ENCODE measurements at regions not wholly inside any gene's neighbourhood (a gene's known extent, or its start where the extent isn't known, plus 50 kb on each side); places are given as distances from the start of the nearest gene placed in this dataset.
"Not testable (repeated sequence)": the region's sequence is repeated elsewhere in the genome, so short reads cannot be mapped to it uniquely, and the experiment has no call there.

DNA sequence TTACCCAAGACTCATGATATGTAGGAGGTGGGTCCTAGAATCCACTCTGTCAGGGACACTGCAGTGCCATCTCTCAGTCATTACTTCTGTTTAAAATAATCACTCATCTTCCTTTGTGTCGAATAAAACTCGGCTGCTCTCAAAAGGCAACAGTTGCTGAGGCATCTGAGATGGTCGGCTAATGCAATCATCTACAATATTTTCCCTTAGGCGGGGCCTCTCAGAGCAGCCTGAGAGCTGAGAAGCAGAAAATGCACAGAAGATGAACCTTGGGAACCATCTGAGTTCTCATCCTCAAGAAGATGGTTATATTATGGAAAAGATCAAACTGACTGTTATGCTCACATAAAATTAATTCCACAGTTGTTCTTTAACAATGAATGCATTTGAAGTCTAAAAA lies 1518.2 kb upstream of the TENM4 start:
- H3K27ac ChIP-seq (ENCODE audit: low read depth, low read length): no peak overlapping the region
- WGBS, 3 donors: 69 to 79% (median 77%) methylated on average over 4 of the region's 4 CpGs

DNA sequence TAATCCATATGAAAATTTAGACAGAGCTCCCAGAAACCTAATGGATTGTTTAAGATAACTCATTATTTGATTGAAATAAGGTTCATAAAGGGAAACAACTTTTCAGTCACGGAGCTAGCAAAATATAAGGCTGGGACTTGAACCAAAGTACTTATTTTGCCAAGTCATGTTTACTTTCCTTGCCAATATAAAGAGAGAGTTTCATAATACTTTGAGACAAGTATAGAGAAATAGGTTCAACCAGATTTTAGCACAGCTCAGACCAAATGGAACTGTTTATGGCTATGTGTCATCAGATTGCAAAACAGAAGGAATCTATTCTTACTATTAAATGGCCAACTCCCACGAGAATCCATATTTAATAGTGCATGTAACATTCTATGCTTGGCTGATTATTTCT lies 1517.5 kb upstream of the TENM4 start:
- H3K27ac ChIP-seq (ENCODE audit: low read depth, low read length): no peak overlapping the region
- WGBS, 3 donors: 40 to 48% (median 48%) methylated on average over 2 of the region's 2 CpGs

DNA sequence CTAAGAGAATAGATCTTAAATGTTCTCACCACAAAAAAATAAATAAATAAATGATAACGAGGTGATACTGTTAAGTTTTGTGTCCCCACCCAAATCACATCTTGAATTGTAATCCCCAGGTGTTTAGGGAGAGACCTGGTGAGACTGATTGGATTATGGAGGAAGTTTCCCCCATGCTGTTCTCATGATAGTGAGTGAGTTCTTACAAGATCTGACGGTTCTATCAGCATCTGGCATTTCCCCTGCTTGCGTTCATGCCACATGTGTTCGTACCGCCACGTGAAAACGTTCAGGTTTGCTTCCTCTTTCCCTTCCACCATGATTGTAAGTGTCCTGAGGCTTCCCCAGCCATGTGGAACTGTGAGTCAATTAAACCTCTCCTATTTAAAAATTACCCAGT lies 1514.8 kb upstream of the TENM4 start:
- no peak overlapping the region for H3K27ac ChIP-seq (ENCODE audit: low read depth, low read length)
- 80 to 86% (median 80%) methylated on average over 7 of the region's 7 CpGs for WGBS, 3 donors

DNA sequence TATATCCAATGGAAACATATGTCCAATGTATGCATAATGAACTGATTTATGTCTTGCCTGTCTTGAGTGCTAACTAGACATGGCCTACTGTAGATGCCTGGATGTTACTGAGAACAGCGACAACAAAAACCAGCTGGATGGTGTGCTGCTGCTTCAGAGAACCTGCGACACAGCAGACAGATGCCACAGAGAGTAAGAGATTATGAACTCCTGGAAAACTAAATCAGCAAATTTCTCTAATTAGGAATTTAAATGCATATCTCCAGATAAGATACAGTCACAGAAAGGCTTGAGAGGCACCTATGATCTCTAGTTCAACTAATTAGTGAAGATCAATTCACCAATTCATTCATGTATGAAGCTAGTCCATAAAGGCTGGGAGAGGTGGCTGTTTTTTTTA lies 1508.0 kb upstream of the TENM4 start:
- 93 to 98% (median 96%) methylated on average over 2 of the region's 2 CpGs for WGBS, 3 donors

DNA sequence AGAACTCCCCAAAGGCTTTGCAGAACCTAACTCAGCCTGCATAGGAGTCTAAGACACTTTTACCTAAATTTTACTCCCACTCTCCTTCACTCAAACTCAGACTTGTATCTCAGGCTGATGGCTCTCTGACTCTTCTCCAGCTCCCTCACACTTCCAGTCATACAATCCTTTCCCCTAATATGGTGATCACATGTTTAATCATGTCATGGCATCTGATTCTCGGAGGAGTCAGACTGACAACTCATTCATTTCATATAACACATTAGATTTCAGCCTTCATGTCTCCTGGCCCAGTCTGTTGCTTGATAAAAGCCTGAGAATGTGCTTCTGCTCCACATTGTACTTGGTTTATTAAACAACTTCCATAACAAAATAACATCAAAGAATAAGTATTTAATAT lies 1503.9 kb upstream of the TENM4 start:
- 69 to 81% (median 76%) methylated on average over 1 of the region's 1 CpG for WGBS, 3 donors

More for the DNA sequence above, 1508.0 kb upstream of the TENM4 start:
- no peak overlapping the region for H3K27ac ChIP-seq (ENCODE audit: low read depth, low read length)

DNA sequence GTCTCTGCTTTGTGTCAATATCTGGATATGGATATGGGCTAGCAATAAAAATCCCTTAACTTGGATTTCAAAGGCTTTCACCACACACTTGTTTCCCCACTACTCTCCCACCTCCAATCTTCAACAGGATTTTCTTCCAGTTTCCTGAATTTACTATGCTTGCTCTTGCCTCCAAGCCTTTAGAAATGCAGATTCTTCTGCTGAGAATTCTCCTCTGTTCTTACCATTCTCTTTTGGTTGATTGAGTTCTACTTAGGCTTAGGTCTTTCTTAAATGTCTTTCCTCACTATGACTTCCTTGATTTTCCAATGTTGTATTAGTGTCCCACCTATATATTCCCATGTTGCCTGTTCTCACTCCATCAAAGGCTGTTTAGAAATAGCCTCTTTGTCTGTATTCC lies 1502.4 kb upstream of the TENM4 start:
- no peak overlapping the region for H3K27ac ChIP-seq (ENCODE audit: low read depth, low read length)

More for the DNA sequence above, 1503.9 kb upstream of the TENM4 start:
- H3K27ac ChIP-seq (ENCODE audit: low read depth, low read length): no peak overlapping the region

DNA sequence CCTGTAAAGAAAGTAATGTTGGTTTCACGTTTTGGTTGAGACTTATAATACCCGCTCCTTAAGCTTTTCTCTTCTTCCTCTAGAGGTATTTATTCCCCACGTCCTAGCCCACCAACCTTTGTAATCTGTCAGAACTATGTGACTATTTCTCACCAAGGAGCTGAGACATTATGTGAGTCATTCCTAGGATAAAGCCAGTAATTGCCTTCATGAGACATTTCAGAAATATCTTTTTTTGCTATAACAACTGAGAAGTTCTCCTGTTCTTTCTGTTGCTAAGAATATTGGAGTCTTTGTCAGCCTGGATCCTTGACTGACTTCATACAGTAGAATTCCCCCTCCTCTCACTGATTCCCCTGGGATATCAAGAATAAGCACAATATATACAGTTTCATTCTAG lies 1497.0 kb upstream of the TENM4 start:
- no peak overlapping the region for H3K27ac ChIP-seq (ENCODE audit: low read depth, low read length)
- WGBS, 3 donors: 60 to 81% (median 75%) methylated on average over 3 of the region's 3 CpGs

DNA sequence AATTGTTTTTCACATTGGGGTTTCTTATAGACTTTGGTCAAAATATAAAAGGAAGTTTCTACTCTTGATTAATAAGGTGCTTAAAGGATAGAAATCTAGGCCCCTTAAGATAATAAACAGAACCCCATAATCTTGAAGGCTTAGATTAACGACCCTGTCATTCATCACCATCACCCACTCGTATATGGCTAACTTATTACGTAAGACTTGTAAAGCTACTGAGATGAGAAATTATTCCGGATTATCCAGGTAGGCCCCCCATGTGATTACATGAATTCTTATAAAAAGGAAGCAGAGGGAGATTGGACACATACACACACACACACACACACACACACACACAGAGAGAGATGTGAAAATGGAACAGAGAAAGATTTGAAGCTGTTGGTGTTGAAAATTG lies 1489.2 kb upstream of the TENM4 start:
- no peak overlapping the region for H3K27ac ChIP-seq (ENCODE audit: low read depth, low read length)
- 69 to 92% (median 83%) methylated on average over 4 of the region's 4 CpGs for WGBS, 3 donors

DNA sequence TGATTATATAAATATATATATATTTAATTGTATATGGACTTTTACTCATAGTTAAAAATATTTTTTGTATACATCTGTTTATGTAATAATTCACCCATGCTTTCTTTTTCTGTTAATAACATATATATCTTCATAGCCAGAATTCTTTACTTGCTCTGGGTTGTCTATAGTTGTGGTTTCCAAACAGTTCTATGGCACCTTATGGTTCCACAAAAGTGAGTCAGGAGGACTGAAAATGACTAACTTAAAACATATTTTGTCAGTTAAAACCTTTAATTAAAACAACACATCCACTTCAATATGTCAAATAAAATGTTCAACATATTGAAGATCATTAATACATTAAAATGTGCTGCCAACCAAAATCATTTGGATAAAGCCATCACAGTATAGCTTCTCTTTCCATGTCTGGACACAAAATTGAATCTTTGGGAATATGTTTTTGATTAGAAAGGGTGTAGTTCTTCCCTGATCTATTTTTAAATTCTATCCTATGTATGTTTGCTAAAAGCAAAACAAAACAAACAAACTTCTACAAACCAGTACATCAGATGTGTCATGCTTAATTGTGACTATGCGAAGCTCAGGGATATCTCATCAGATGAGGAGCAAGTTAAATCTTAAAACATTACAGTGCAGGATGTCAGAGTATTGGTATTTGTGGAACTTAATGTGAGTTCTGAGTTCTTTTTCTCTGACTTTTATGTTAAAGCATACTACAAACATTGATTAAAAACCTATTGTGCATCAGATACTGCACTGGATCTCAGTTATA lies 1488.4 kb upstream of the TENM4 start:
- 90 to 93% (median 90%) methylated on average over 1 of the region's 1 CpG for WGBS, 3 donors

DNA sequence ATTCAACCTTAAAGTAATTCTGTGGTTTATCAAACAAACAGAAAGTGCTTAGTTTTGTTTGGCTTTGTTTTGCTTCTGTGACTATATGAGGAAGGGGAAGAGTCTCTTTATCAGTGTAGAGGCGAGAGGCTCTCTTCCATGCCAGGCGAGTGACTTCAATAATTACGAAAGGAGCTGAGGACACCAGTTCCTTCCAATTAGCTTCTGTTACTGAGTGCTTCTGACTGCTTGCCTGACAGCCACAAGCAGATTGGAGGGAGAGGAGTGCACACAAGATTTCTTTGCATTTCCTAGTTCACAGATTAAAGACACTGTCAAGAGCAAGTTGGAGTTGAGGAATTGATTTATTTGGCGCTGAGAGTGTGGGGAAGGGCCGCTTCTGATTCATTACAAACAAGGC lies 1484.5 kb upstream of the TENM4 start:
- no peak overlapping the region for H3K27ac ChIP-seq (ENCODE audit: low read depth, low read length)
- 66 to 86% (median 78%) methylated on average over 5 of the region's 5 CpGs for WGBS, 3 donors

More for the DNA sequence above, 1488.4 kb upstream of the TENM4 start:
- no peak overlapping the region for H3K27ac ChIP-seq (ENCODE audit: low read depth, low read length)

DNA sequence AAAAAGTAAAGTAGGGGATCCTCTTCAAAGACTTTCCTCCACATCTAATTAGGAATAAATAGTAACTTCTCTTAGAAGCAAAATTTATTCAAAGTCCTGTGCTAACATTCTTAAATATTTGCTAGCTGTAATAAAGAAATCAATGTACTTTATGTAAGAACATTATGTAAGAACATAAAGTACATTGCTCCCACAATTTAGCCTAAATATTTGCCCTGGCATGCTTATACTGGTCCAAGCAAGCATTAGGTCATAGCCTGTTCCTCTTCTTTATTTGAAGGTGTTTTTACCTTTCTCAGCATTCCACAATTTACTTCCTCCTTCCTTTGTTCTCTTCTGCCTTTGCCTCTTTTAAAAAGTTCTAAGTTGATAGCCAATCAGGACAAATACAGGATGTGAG lies 1480.5 kb upstream of the TENM4 start:
- H3K27ac ChIP-seq (ENCODE audit: low read depth, low read length): not testable (repeated sequence)

DNA sequence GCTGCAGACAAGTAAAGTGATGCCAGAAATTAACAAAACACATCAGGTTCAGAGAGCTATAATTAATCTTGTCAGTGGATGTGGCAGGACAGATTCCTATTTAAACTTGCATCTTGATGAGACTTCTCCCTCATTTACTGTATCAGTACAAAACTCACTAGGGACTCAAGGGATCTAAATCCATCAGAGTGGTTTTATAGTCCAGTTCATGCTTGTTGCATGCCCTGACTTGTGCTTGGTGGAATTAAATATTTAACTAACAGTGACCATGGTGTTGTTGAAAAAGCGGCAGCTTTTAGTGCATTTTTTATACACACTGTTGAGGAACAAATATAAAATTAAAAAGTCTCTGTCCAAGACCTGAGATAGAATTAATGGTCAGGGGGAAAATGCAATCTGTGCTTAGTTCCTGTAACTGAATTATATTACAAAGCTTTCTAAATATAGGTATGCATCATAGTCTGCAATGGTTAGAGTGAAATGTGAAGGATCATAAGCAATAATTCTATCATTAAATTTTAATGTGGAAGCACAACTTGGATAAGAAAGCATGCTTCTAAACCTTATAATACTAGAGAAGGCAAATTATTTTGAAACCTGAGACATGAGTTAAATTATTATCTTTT lies 1475.5 kb upstream of the TENM4 start:
- WGBS, 3 donors: 82 to 88% (median 83%) methylated on average over 1 of the region's 1 CpG
- H3K27ac ChIP-seq (ENCODE audit: low read depth, low read length): no peak overlapping the region

DNA sequence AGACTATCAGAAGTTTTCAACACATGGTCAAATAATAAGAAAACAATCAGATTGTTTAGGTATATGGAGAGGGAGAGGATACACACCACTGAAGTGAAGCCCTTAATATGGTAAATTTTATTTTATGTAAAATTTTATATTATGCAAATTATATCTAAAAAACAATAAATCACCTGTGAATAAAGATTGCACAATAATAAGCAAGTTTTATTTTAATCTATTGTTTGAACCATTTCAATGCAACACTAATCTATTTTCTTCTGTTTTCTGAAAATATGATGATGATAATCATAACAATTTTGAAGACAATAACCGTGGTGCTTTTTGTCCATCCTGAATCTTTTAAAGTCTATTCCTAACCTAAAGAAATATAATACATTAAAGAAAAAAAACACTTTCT lies 1473.5 kb upstream of the TENM4 start:
- 89 to 95% (median 95%) methylated on average over 1 of the region's 1 CpG for WGBS, 3 donors
- H3K27ac ChIP-seq (ENCODE audit: low read depth, low read length): no peak overlapping the region

DNA sequence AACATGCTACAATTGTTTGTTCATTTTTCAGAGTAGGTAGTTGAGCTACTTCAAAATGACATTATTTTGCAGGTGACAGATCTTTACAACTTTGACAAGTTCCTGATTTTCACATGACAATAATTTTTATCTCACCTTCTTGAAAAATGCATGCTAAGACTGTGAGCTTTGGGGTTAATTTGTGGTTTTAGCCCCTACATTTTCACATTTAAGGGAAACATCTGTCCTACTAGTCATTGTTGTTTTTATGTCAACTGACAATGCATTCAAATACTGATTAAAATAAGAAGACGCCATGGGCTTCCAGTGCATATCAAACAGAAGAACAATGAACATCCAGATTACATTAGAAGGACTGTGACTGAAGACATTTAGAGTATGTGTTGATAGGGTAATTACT lies 1470.8 kb upstream of the TENM4 start:
- WGBS, 3 donors: 55 to 58% (median 58%) methylated on average over 1 of the region's 1 CpG
- H3K27ac ChIP-seq (ENCODE audit: low read depth, low read length): no peak overlapping the region

DNA sequence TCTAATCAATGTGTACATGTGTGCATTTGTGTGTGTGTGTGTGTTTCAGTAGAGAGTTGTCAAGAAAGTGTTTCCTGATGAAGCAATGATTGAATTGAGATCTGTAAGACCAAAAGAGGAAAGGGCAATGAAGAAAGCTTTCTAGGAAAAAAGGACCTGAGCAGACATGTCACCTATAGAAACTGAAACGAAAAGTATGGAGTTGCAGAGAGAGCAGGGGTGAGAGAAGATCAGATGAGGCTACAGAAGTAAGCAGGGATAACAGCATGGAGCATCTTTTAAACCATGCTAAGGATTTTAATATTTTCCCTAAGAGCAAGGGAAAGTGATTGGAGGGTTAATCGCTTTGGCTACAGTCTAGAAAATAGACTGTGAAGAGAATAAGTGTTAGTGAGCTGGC lies 1459.4 kb upstream of the TENM4 start:
- H3K27ac ChIP-seq (ENCODE audit: low read depth, low read length): no peak overlapping the region
- 72 to 75% (median 74%) methylated on average over 2 of the region's 2 CpGs for WGBS, 3 donors

DNA sequence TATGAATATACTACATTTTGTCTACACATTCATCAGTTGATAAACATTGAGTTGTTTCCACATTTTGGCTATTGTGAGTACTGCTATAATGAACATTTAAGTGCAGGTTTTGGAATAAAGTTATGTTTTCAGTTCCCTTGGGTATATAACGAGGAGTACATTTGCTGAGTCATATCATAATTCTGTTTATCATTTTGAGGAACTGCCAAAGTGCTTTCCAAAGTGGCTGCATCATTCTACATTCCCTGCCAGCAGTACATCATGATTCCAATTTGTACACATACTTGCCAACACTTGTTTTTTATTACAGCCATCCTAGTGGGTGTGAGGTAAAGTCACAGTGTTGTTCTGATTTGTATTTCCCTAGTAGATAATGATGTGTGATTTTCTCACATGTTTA lies 1458.6 kb upstream of the TENM4 start:
- H3K27ac ChIP-seq (ENCODE audit: low read depth, low read length): no peak overlapping the region
- WGBS, 3 donors: 6 to 29% (median 9%) methylated on average over 1 of the region's 1 CpG

DNA sequence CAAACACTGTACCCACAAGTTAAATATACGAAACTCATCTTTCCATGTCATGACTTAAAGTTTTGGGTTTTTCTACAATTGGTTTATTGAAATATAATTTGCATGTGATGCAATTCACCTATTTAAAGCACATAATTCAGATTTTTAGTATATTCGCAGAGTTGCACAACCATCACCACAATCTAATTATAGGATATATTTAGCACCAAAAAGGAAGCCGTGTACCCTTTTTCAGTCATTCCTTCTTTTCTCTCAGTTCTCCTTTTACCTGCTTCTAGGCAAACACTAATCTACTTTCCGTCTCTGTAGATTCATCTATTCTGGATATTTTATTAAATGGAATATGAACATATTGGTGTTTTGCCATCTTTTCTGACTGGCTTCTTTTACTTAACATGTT lies 1458.1 kb upstream of the TENM4 start:
- no peak overlapping the region for H3K27ac ChIP-seq (ENCODE audit: low read depth, low read length)
- 56 to 70% (median 69%) methylated on average over 4 of the region's 4 CpGs for WGBS, 3 donors

DNA sequence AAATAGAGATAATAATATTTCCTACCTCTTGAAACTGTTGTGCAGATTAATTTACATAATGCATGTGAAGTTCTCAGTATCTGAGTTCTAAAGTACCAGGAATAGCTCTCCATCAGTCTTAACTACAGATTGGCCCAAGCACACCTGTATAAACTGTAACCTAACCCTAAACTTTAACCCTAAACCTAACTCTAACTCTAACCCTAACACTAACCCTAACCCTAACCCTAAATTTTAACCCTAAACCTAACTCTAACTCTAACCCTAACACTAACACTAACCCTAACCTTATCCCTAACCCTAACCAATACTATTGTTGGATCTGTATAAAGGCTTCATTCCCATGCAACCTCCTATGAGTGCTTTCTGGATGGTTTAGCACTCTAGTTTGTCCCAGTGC lies 1445.9 kb upstream of the TENM4 start:
- H3K27ac ChIP-seq (ENCODE audit: low read depth, low read length): no peak overlapping the region

DNA sequence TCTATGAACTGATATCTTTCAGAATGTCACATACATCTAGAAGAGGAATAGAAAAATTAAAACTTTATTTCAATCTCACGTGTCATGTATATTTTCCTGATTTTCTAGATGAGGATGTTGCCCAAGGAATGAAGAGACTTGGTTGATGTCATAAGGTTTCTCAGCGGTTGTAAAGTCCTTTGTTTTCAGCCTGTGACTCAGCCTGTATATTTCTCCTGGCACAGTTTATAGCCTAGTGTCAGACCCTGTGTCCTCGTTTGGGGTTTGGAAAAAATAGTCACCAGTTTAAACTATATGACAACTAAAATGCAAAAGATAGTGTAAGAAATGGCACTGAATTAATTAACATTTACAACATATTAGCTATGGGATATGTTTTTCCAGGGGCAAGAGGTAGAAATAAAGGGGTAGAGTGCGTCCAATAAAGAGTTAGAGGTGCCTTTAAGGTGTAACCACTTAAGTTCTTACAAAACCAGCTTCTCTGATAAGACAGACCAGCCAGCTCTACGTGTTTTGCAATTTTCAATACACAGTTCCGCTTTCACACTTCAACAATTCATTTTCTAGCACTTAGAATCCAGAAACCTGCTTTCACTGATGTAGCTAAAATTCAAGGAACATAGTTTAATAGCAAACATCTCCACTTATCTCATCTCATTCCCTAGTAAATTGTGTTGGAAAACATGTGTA lies 1432.6 kb upstream of the TENM4 start:
- WGBS, 3 donors: 58 to 70% (median 66%) methylated on average over 6 of the region's 6 CpGs
- H3K27ac ChIP-seq (ENCODE audit: low read depth, low read length): no peak overlapping the region

Measured in adipose tissue (tissue), 3 donors.